ENCODE measurements at regions not wholly inside any gene's neighbourhood (a gene's known extent, or its start where the extent isn't known, plus 50 kb on each side); places are given as distances from the start of the nearest gene placed in this dataset.

DNA sequence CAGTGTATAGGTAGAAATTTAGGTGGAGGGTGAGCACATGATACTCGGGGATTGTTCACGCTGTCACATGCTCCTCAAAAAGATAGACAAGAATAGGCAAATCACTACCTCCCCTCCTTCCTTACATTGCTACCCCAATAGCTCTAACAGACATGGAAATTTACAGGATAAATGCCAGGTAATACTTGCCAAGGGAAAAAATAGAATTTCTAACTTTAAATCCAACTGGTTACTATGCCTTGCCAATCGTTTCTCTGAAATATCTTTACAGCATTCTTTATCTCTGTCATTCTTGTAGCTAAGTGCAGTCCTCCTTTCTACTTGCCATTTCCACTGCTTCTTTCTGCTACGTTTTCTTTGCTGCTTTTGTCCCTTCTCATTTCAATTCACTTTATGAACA lies 339.8 kb upstream of the ZEB2 start:
- TF ChIP-seq SRF (IDR thresholded peaks at IDR 0.05; ENCODE audit: low read depth) (no peak), FOSL1 (IDR thresholded peaks at IDR 0.05; ENCODE audit: low read depth) (no peak)
- H3K4me3 ChIP-seq (replicated peaks in 1 of 2; ENCODE audit: low read depth in 1 of 2, low read length in 2 of 2): no peak overlapping the region
- H3K36me3 ChIP-seq (ENCODE audit: control insufficient read depth in 1 of 2, insufficient read depth in 2 of 2, low read length in 2 of 2): no peaks in the 10 kb centered on the region
- H3K79me2 ChIP-seq (ENCODE audit: insufficient read depth, low read length): no peaks in the 10 kb centered on the region
- H3K9me2 ChIP-seq (ENCODE audit: insufficient read depth): no peaks in the 10 kb centered on the region
- CTCF ChIA-PET: no interaction called here
- RAD21 ChIA-PET (ENCODE audit: low non-redundant PET in 1 of 2, low total read pairs in 2 of 2, uncharacterized antibody in 2 of 2, unreplicated experiment in 2 of 2): no interaction called here
- no TSS peak for BruUV-seq (replicated peaks)
- no peaks in the 10 kb centered on the region for H3K9me3 ChIP-seq (ENCODE audit: control insufficient read depth in 1 of 2, insufficient read depth in 1 of 2, low read depth in 1 of 2, low read length in 2 of 2)
- H3K4me1 ChIP-seq (ENCODE audit: control insufficient read depth in 1 of 2, insufficient read depth in 2 of 2, low read length in 2 of 2): no peaks in the 10 kb centered on the region
- no peaks in the 10 kb centered on the region for H4K20me1 ChIP-seq (ENCODE audit: insufficient read depth)
- no peak for DNase-seq (ENCODE audit: low read depth, low spot score)
- POLR2A ChIA-PET: no interaction called here
- intact Hi-C loops (cut with micrococcal nuclease): no loop called here
- no peak overlapping the region for H3K9ac ChIP-seq (ENCODE audit: low read length)
- no peak overlapping the region for H3K4me2 ChIP-seq (ENCODE audit: low read length)
- H2AFZ ChIP-seq (ENCODE audit: low read depth, low read length, poor library complexity, severe bottlenecking): no peak overlapping the region
- no peak for ATAC-seq
- no peak overlapping the region for H3K27ac ChIP-seq (ENCODE audit: low read depth, low read length)
- H3K27me3 ChIP-seq (ENCODE audit: insufficient read depth, low read length): no peaks in the 10 kb centered on the region

DNA sequence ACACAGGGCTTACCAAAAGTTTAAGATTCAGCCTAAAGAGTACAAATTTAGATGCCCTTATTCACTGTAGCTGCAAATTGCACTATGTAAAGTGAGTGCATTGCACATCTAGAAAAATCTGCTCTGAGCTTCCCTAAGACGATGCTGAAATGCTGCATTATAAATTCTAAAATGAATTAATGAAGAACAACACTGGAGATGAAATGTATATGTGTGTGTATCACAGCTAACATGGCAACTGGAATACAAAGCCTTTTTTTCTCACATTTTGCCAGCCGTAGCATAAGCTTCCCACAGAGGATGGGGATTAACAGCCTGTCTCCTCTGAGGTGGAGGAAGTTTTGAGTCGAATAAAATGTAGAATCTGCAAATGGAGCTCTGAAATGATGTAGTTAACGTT lies 338.3 kb upstream of the ZEB2 start:
- Histone ChIP-seq H3K36me3 (ENCODE audit: control insufficient read depth in 1 of 2, insufficient read depth in 2 of 2, low read length in 2 of 2) (no peaks in the 10 kb centered on the region), H3K4me1 (ENCODE audit: control insufficient read depth in 1 of 2, insufficient read depth in 2 of 2, low read length in 2 of 2) (no peaks in the 10 kb centered on the region), H2AFZ (ENCODE audit: low read depth, low read length, poor library complexity, severe bottlenecking) (no peak overlapping the region), H3K9me3 (ENCODE audit: control insufficient read depth in 1 of 2, insufficient read depth in 1 of 2, low read depth in 1 of 2, low read length in 2 of 2) (no peaks in the 10 kb centered on the region), H3K9me2 (ENCODE audit: insufficient read depth) (no peaks in the 10 kb centered on the region), H3K9ac (ENCODE audit: low read length) (no peak overlapping the region), H3K27me3 (ENCODE audit: insufficient read depth, low read length) (no peaks in the 10 kb centered on the region), H3K4me2 (ENCODE audit: low read length) (no peak overlapping the region), H3K79me2 (ENCODE audit: insufficient read depth, low read length) (no peaks in the 10 kb centered on the region), H4K20me1 (ENCODE audit: insufficient read depth) (no peaks in the 10 kb centered on the region), H3K27ac (ENCODE audit: low read depth, low read length) (no peak overlapping the region), H3K4me3 (replicated peaks in 1 of 2; ENCODE audit: low read depth in 1 of 2, low read length in 2 of 2) (no peak overlapping the region)
- DNase-seq (ENCODE audit: low read depth, low spot score) (no peak), ATAC-seq (no peak)
- ChIA-PET POLR2A (no interaction called here), RAD21 (ENCODE audit: low non-redundant PET in 1 of 2, low total read pairs in 2 of 2, uncharacterized antibody in 2 of 2, unreplicated experiment in 2 of 2) (no interaction called here), CTCF (no interaction called here)
- no TSS peak for BruUV-seq (replicated peaks)
- intact Hi-C loops (cut with micrococcal nuclease): no loop called here
- TF ChIP-seq POLR2AphosphoS5 (IDR thresholded peaks at IDR 0.05; ENCODE audit: low read depth, low read length) (no peak), ZNF274 (IDR thresholded peaks at IDR 0.05; ENCODE audit: low read depth, low read length) (no peak), CEBPB (IDR thresholded peaks at IDR 0.05; ENCODE audit: low read depth) (no peak)

GRCh38 chr2:144854596-144854995 lies 334.7 kb upstream of the ZEB2 start:
- Histone ChIP-seq H3K9me3 (ENCODE audit: control insufficient read depth in 1 of 2, insufficient read depth in 1 of 2, low read depth in 1 of 2, low read length in 2 of 2) (no peaks in the 10 kb centered on the region), H3K27me3 (ENCODE audit: insufficient read depth, low read length) (no peaks in the 10 kb centered on the region), H3K36me3 (ENCODE audit: control insufficient read depth in 1 of 2, insufficient read depth in 2 of 2, low read length in 2 of 2) (no peaks in the 10 kb centered on the region), H3K9ac (ENCODE audit: low read length) (no peak overlapping the region), H3K4me3 (replicated peaks in 1 of 2; ENCODE audit: low read depth in 1 of 2, low read length in 2 of 2) (no peak overlapping the region), H3K9me2 (ENCODE audit: insufficient read depth) (no peaks in the 10 kb centered on the region), H3K4me2 (ENCODE audit: low read length) (no peak overlapping the region), H2AFZ (ENCODE audit: low read depth, low read length, poor library complexity, severe bottlenecking) (no peak overlapping the region), H3K4me1 (ENCODE audit: control insufficient read depth in 1 of 2, insufficient read depth in 2 of 2, low read length in 2 of 2) (no peaks in the 10 kb centered on the region), H3K79me2 (ENCODE audit: insufficient read depth, low read length) (no peaks in the 10 kb centered on the region), H3K27ac (ENCODE audit: low read depth, low read length) (no peak overlapping the region), H4K20me1 (ENCODE audit: insufficient read depth) (no peaks in the 10 kb centered on the region)
- RAD21 ChIA-PET (ENCODE audit: low non-redundant PET in 1 of 2, low total read pairs in 2 of 2, uncharacterized antibody in 2 of 2, unreplicated experiment in 2 of 2): no interaction called here
- CTCF ChIA-PET: no interaction called here
- no TSS peak for BruUV-seq (replicated peaks)
- ATAC-seq (no peak), DNase-seq (ENCODE audit: low read depth, low spot score) (no peak)
- intact Hi-C loops (cut with micrococcal nuclease): no loop called here
- POLR2A ChIA-PET: no interaction called here
- TF ChIP-seq FOSL1 (IDR thresholded peaks at IDR 0.05; ENCODE audit: low read depth) (no peak), RAD21 (IDR thresholded peaks at IDR 0.05; ENCODE audit: low read depth) (no peak), ZNF274 (IDR thresholded peaks at IDR 0.05; ENCODE audit: low read depth, low read length) (no peak), YY1 (IDR thresholded peaks at IDR 0.05; ENCODE audit: extremely low read depth, insufficient replicate concordance, low read depth, low read length) (no peak), EZH2phosphoT487 (IDR thresholded peaks at IDR 0.05; ENCODE audit: borderline replicate concordance) (no peak), CEBPB (IDR thresholded peaks at IDR 0.05; ENCODE audit: low read depth) (no peak), CBX3 (IDR thresholded peaks at IDR 0.05; ENCODE audit: low read depth) (no peak), SIN3A (IDR thresholded peaks at IDR 0.05; ENCODE audit: low read depth) (no peak), ZBTB33 (IDR thresholded peaks at IDR 0.05; ENCODE audit: extremely low read depth, insufficient replicate concordance, low read length) (no peak), EGR1 (IDR thresholded peaks at IDR 0.05; ENCODE audit: low read depth) (no peak), JUND (IDR thresholded peaks at IDR 0.05) (no peak)
